Hepatic stellate cell (primary cell): ENCODE measurements at regions not wholly inside any gene's neighbourhood (a gene's known extent, or its start where the extent isn't known, plus 50 kb on each side); places are given as distances from the start of the nearest gene placed in this dataset.

Experiments
- DNase-seq: peaks from one replicate; pipeline ENCODE4 v3.0.0; 2011; ENCODE audit warnings: low spot score

- DNase-seq = no peak
Observed at GRCh38 chr14:106823552-106823951, 1297.2 kb downstream of the TMEM121 start.

- DNase-seq = no peak
Observed at GRCh38 chr14:106826833-106827369, 1300.5 kb downstream of the TMEM121 start.

- no peak for DNase-seq
Observed at GRCh38 chr14:106831322-106831720, 1304.9 kb downstream of the TMEM121 start.

DNA sequence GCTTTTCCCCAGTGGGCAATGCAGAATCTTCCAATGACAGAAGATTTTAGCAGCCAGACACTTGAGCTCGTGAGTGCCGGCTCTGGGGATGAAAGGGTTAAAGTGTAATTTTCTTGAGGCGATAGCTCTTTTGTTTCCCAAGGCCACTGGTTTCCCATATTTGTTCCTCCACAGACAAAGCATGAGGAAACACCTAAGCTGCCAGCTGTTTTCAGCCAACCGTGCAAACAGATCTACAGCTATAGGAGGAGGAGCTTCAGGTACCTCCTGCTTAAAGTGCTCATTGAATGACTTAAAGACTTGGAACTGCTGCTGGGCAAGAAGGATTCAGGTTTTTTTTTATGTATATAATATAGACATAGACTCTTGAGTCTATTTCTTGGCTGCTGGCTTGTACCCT is 1311.5 kb downstream of the TMEM121 start:
- DNase-seq = no peak

GRCh38 chr14:106838991-106839769 is 1312.8 kb downstream of the TMEM121 start:
- no peak for DNase-seq

DNA sequence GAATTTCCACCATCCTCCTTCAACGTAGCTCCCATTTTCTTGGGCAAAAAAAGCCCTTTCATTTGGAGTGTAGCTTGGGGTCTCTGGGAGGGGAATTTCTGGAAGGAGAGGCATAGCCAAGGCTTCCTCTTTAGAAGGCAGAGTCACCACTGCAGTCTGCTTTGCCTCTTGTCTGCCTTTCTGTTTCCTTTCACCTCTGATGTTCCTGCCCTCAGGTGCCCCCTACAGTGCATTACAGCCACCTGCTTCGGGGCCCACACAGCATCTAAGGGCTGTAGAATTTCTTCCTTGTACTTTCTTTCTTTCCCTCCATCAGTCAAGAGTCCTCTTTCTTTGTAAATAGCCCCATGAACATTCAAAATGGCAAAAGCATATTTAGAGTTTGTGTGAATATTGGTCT is 1313.9 kb downstream of the TMEM121 start:
- DNase-seq = no peak

DNA sequence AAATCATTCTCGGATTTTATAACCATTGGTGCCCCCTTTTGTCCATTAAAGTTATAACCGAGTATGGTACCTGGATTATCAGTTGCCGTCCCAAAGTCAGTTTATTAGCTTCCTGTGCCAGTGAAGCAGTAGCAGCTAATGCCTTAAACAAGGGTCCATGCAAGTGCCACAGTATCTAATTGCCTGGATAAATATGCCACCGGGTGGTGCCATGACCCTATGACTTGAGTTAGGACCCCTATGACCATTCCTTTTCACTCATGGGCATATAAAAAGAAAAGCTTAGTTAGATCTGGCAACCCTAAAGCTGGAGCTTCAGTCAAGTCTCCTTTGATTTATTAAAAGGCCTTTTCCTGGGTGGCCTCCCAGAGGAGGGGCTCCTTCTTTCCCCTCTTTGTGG is 1314.6 kb downstream of the TMEM121 start:
- DNase-seq = no peak

GRCh38 chr14:106841701-106842100 is 1315.3 kb downstream of the TMEM121 start:
- no peak for DNase-seq

DNA sequence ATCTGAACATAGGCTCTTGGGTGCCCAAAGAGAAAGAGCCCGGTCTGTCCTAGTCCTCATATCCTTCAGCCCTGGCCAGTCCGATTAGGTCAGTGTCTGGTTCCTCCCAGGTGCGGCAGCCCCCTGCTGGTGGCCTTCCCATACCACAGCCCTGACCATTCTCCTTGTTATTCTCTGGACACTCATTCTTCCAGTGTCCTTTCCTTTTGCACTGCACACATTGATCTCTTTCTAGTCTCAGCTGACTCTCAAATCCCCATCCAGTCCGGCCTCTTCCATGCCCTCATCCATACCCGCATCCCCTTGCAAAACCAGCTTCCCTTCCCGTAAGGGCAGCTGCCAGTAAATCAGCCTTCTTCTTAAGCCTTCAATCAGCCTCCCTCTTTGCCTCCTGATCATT is 1316.3 kb downstream of the TMEM121 start:
- no peak for DNase-seq

DNA sequence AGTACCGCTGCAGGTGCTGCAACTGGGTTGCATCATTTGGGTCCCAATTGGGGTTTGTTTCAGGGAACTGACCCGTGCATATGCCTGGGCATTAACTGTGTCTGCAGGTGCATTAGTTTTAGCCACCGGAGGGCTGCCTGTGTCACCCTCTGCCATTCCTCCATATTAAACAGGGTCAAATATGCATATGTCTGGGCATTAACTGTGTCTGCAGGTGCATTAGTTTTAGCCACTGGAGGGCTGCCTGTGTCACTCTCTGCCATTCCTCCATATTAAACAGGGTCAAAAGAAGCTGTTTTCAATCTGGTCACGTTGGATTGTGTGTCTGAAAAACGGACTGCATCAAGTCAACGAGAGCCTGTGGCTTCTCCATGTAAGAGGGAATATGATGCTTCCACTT is 1317.0 kb downstream of the TMEM121 start:
- no peak for DNase-seq

DNA sequence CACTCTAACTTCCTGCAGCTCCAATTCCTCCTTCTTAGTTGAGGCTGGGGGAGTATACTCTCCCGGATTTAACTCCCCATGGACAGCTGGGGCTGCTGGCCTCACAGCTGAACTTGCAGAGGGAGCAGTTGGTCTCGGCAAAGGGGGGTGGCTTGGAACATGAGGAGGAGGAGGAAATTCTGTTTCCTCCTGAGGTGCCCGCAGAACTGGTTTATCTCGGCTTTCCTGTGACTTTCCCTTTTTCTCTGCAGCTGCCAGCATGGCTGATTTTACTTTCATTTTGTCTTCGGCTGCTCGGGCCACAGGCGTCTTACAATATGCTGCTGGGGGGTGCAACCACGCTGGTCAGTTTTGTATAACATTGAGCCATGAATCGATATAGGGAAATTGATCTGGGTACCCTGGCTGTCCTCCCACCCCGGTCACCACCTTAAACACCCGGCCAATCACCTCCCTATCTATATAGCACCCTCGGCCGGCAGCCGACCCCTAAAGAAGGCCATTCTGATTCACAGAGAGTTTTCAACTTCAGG is 1317.6 kb downstream of the TMEM121 start:
- DNase-seq = no peak

DNA sequence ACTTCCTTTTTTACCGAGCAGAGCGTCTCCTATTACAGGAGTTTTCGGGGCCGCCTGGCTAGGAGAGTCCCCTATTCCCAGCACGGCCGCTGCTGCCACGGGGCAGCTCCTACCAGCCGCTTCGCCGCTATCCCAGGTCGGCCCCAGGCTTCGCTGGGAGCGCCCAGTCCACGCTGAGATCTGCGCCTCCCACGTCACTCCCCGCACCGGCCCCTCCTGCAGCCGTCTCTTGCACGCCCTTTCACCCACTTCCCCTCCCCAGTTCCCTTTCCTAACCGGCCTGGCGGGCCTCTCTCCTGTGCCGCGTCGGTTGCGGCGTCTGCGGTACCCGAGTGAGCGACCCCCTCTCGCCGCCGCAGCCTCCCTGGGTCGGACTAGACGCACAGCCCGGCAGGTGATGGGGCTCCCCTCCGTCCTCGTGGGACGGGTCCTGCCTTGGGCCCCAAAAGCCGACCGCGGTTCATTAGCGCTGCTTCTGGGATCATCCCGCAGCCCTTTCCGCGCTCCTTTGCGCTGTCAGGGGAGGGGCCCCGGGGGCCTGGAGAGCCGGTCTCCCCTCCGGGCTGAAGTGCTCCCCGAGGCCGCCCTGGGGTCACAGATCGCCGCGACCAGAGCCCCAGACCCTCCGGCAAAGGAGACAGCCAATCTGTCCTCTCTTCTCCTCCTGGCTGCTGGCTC is 1318.4 kb downstream of the TMEM121 start:
- DNase-seq = no peak

- DNase-seq = no peak
Observed at GRCh38 chr14:106845286-106846087, 1319.1 kb downstream of the TMEM121 start.

GRCh38 chr14:106846218-106846617 is 1319.8 kb downstream of the TMEM121 start:
- no peak for DNase-seq

GRCh38 chr14:106848330-106849121 is 1322.1 kb downstream of the TMEM121 start:
- DNase-seq = no peak

- DNase-seq = no peak
Observed at GRCh38 chr14:106850913-106851825, 1324.8 kb downstream of the TMEM121 start.

DNA sequence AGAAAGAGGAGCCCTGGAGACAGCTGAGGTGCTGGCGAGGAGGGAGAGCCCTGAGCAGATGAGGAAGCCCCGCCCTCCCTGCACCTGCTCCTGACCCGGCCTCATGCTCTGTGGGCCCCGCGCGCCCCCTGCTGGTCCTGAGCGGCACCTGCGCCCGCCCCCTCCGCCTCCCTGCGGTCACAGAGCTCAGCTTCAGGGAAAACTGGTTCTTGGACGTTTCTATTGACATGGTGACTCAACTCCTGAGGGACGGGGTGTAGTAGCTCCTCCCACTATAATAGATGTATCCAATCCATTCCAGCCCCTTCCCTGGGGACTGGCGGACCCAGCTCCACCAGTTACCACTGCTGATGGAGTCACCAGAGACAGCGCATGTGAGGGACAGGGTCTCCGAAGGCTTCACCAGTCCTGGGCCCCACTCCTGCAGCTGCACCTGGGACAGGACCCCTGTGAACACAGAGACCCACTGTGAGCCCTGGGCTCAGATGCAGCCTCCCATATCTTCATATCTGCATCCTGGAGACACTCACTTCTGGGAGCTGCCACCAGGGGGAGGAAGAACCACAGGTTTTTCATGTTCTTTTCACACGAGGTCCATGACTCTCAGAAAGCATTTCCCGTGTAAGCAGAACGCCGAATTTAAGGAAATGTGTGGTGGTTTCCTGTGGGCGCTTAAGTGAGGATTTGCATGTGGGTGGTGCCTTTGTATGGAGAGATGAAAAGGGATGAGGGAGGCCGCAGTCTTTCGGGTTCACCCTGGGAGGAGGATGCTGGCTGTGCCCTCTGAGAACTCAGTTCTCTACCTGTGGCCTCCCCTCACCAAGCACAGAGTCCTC is 1346.4 kb downstream of the TMEM121 start:
- no peak for DNase-seq

GRCh38 chr14:106874350-106874749 is 1348.0 kb downstream of the TMEM121 start:
- DNase-seq = no peak

GRCh38 chr14:106875503-106875902 is 1349.1 kb downstream of the TMEM121 start:
- DNase-seq = no peak
